ENCODE measurements at regions not wholly inside any gene's neighbourhood (a gene's known extent, or its start where the extent isn't known, plus 50 kb on each side); places are given as distances from the start of the nearest gene placed in this dataset.

DNA sequence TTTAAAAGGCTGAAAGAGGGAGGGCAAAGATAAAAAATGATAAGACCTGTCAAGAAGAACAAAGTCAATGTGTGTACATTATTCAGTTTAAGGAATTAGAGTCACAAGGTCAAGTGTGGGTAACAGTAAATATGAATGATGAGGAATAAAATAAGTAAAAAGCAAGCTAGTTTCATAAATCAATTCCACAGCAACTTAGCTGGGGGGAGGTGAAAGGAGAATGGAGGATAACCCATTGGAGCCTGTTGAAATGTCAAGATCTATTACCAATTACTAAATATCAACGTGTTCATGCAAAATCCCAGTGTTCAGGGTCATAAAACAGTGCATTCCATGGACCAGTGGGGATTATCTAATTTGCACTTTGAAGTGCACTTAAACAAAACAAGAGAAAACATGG lies 242.9 kb downstream of the TBX18 start:
- no peak overlapping the region for H3K27ac Mint-ChIP-seq
- no peaks in the 10 kb centered on the region for H3K36me3 ChIP-seq (replicated peaks in 1 of 2; ENCODE audit: control insufficient read depth in 1 of 2, insufficient read depth in 2 of 2, low read length in 2 of 2)
- H2AFZ ChIP-seq (ENCODE audit: insufficient read depth, low read depth, low read length, poor library complexity, severe bottlenecking), result no peak overlapping the region
- H3K9me3 ChIP-seq (replicated peaks in 1 of 2; ENCODE audit: control insufficient read depth in 1 of 2, insufficient read depth in 1 of 2, low read length in 2 of 2), result peaks cover 0 to 3% of the 10 kb centered on the region in 2 donors
- H3K9ac ChIP-seq (ENCODE audit: insufficient read depth, low read length, poor library complexity, severe bottlenecking), result no peak overlapping the region
- intact Hi-C loops (cut with micrococcal nuclease), result no loop called here
- DNase-seq, result no peak
- H3K4me3 ChIP-seq (replicated peaks in 1 of 3; ENCODE audit: low read depth in 2 of 3, low read length in 3 of 3), result no peak overlapping the region
- no CpG with 5 or more reads among the region's 1 CpG for WGBS (ENCODE audit: insufficient coverage)
- TF ChIP-seq, protein P1, sequence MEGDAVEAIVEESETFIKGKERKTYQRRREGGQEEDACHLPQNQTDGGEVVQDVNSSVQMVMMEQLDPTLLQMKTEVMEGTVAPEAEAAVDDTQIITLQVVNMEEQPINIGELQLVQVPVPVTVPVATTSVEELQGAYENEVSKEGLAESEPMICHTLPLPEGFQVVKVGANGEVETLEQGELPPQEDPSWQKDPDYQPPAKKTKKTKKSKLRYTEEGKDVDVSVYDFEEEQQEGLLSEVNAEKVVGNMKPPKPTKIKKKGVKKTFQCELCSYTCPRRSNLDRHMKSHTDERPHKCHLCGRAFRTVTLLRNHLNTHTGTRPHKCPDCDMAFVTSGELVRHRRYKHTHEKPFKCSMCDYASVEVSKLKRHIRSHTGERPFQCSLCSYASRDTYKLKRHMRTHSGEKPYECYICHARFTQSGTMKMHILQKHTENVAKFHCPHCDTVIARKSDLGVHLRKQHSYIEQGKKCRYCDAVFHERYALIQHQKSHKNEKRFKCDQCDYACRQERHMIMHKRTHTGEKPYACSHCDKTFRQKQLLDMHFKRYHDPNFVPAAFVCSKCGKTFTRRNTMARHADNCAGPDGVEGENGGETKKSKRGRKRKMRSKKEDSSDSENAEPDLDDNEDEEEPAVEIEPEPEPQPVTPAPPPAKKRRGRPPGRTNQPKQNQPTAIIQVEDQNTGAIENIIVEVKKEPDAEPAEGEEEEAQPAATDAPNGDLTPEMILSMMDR (IDR thresholded peaks at IDR 0.05), result no peak
- H3K4me1 ChIP-seq (ENCODE audit: control insufficient read depth in 1 of 2, insufficient read depth in 2 of 2, low read length in 2 of 2), result no peaks in the 10 kb centered on the region
- H3K36me3 Mint-ChIP-seq, result no peaks in the 10 kb centered on the region
- no peaks in the 10 kb centered on the region for H3K79me2 ChIP-seq (ENCODE audit: insufficient read depth, low read length)
- no peak overlapping the region for H3K4me2 ChIP-seq (replicated peaks; ENCODE audit: extremely low read depth, low read length, poor library complexity, severe bottlenecking)
- no peak overlapping the region for H3K4me3 Mint-ChIP-seq
- no peaks in the 10 kb centered on the region for H4K20me1 ChIP-seq (ENCODE audit: insufficient read depth, low read length)
- H3K9me3 Mint-ChIP-seq, result peaks cover 0 to 3% (median 0%) of the 10 kb centered on the region in 7 donors
- no peaks in the 10 kb centered on the region for H3K27me3 ChIP-seq (ENCODE audit: control insufficient read depth in 2 of 2, insufficient read depth in 2 of 2, low read length in 2 of 2)
- H3K27me3 Mint-ChIP-seq (ENCODE audit: low read depth in 3 of 3), result peaks cover 0 to 4% (median 0%) of the 10 kb centered on the region in 3 donors
- H3K27ac ChIP-seq (ENCODE audit: low read depth in 1 of 2, low read length in 2 of 2), result no peak overlapping the region
- H3K4me1 Mint-ChIP-seq, result no peaks in the 10 kb centered on the region

DNA sequence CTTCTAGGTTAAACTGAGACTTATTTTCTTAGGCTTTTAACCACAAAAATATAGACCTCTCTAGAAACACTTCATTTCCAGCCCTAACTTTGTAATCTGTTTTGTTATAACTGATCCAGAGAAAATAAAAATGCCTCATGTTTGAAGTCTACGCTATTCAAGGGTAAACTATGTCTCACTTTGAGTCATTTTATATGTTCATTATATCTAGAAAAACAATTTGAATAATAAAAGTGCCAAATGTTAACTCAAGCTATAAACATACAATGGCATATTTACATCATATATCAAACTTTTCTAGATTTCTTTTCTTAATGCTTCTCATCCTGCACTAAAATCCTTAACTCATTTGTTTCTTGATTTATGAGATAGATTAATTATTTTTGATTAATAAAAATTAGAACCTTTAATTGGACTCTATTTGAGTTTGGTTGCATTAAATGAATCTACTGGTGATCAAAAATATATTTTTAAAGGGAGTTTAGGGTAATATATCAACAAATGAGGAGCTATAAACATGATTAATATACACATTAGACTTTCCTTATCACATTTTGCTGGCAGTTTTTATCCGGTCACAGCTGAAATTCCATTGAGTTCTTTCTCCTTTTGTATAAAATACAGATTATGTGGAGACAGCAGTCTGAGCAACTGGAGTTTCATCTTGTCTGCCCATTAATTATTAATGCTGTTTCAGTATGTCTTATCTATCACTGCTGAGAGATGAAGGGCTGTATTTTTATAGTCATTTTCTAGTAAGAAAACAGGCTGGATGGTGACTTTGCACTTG lies 246.5 kb downstream of the TBX18 start:
- Histone ChIP-seq H2AFZ (ENCODE audit: insufficient read depth, low read depth, low read length, poor library complexity, severe bottlenecking) (no peak overlapping the region), H3K4me2 (replicated peaks; ENCODE audit: extremely low read depth, low read length, poor library complexity, severe bottlenecking) (no peak overlapping the region), H3K4me3 (replicated peaks in 1 of 3; ENCODE audit: low read depth in 2 of 3, low read length in 3 of 3) (no peak overlapping the region), H3K4me1 (ENCODE audit: control insufficient read depth in 1 of 2, insufficient read depth in 2 of 2, low read length in 2 of 2) (no peaks in the 10 kb centered on the region), H3K27ac (ENCODE audit: low read depth in 1 of 2, low read length in 2 of 2) (no peak overlapping the region), H4K20me1 (ENCODE audit: insufficient read depth, low read length) (no peaks in the 10 kb centered on the region), H3K36me3 (replicated peaks in 1 of 2; ENCODE audit: control insufficient read depth in 1 of 2, insufficient read depth in 2 of 2, low read length in 2 of 2) (no peaks in the 10 kb centered on the region), H3K9ac (ENCODE audit: insufficient read depth, low read length, poor library complexity, severe bottlenecking) (no peak overlapping the region), H3K79me2 (ENCODE audit: insufficient read depth, low read length) (no peaks in the 10 kb centered on the region), H3K9me3 (replicated peaks in 1 of 2; ENCODE audit: control insufficient read depth in 1 of 2, insufficient read depth in 1 of 2, low read length in 2 of 2) (peaks cover 0 to 3% of the 10 kb centered on the region in 2 donors), H3K27me3 (ENCODE audit: control insufficient read depth in 2 of 2, insufficient read depth in 2 of 2, low read length in 2 of 2) (no peaks in the 10 kb centered on the region)
- H3K27ac Mint-ChIP-seq, result no peak overlapping the region
- no peaks in the 10 kb centered on the region for H3K9me3 Mint-ChIP-seq
- TF ChIP-seq, protein P1 (IDR thresholded peaks at IDR 0.05), result no peak
- no peak overlapping the region for H3K4me3 Mint-ChIP-seq
- no CpG with 5 or more reads among the region's 2 CpGs for WGBS (ENCODE audit: insufficient coverage)
- DNase-seq, result no peak
- no peaks in the 10 kb centered on the region for H3K4me1 Mint-ChIP-seq
- H3K36me3 Mint-ChIP-seq, result no peaks in the 10 kb centered on the region
- intact Hi-C loops (cut with micrococcal nuclease), result no loop called here
- peaks cover 0 to 4% (median 0%) of the 10 kb centered on the region in 3 donors for H3K27me3 Mint-ChIP-seq (ENCODE audit: low read depth in 3 of 3)
